GM12878 (cell line): ENCODE measurements at regions not wholly inside any gene's neighbourhood (a gene's known extent, or its start where the extent isn't known, plus 50 kb on each side); places are given as distances from the start of the nearest gene placed in this dataset.
"Not testable (repeated sequence)": the region's sequence is repeated elsewhere in the genome, so short reads cannot be mapped to it uniquely, and the experiment has no call there.

Source experiments
- ATAC-seq: fragments of 200-7000 bp; cut with Tn5 transposase; 3 replicates; pipeline ENCODE4 v1.9.1; 2020; ENCODE audit warnings: mild to moderate bottlenecking, moderate library complexity
- BruUV-seq: library from RNA; stranded (reverse); fragments of 400-500 nt; replicated peaks from 2 replicates; lab custom pipeline; 2021; lab: Mats Ljungman, UMichigan
- CTCF ChIA-PET: fragments of 300-600 bp; sonication (Branson Sonifier 250); formaldehyde crosslinking; extraction: SDS; loops from one replicate; lab custom pipeline; 2021; ENCODE audit warnings: inconsistent platforms; lab: Yijun Ruan, JAX
- POLR2A ChIA-PET: fragments of 350-600 bp; formaldehyde crosslinking; extraction: SDS; loops from one replicate; lab custom pipeline; 2021; ENCODE audit warnings: inconsistent platforms; lab: Charles Lee
- RAD21 ChIA-PET: fragments of 300-600 bp; sonication (Branson Sonifier 250); formaldehyde crosslinking; loops from one replicate; lab custom pipeline; 2023; ENCODE audit warnings: antibody characterized with exemption; ENCODE audit not compliant: unreplicated experiment; lab: Charles Lee
- SMC1A ChIA-PET: fragments of 300-600 bp; sonication (Branson Sonifier 250); formaldehyde crosslinking; loops from one replicate; lab custom pipeline; 2023; ENCODE audit not compliant: unreplicated experiment, uncharacterized antibody; lab: Charles Lee
- DNase-seq: peaks from one replicate; pipeline ENCODE4 v3.0.0-alpha.2; 2011; ENCODE audit warnings: low read depth, low spot score
- FAIRE-seq: peaks from 3 replicates; lab custom pipeline; 2011; peaks lifted over from hg19 to GRCh38; lab: Jason Lieb, UNC
- H2AFZ ChIP-seq: 2 replicates; pipeline ENCODE4 v1.6.0; 2011; ENCODE audit warnings: low read depth, low read length, control low read depth; ENCODE audit not compliant: control insufficient read depth
- H3K27ac ChIP-seq: 2 replicates; pipeline ENCODE4 v1.5.1; 2011; ENCODE audit warnings: control low read depth; ENCODE audit not compliant: control insufficient read depth, insufficient read depth
- H3K27me3 ChIP-seq, 2 experiments: replicated peaks in 1 of 2; 2 replicates each; pipeline versions ENCODE4 v1.6.0 to v1.6.1; 2011; ENCODE audit warnings: low read length in 1 of 2; ENCODE audit not compliant: control insufficient read depth in 2 of 2, insufficient read depth in 2 of 2
- H3K36me3 ChIP-seq, 2 experiments: 2 replicates each; pipeline ENCODE4 v1.5.1; 2011; ENCODE audit warnings: low read length in 1 of 2; ENCODE audit not compliant: control insufficient read depth in 2 of 2, insufficient read depth in 2 of 2
- H3K4me1 ChIP-seq: 2 replicates; pipeline ENCODE4 v1.6.1; 2011; ENCODE audit warnings: mild to moderate bottlenecking, low read length, moderate library complexity, mixed read lengths; ENCODE audit not compliant: control insufficient read depth, insufficient read depth
- H3K4me2 ChIP-seq: 2 replicates; pipeline ENCODE4 v1.6.0; 2011; ENCODE audit warnings: control low read depth; ENCODE audit not compliant: control insufficient read depth, insufficient read depth
- H3K4me3 ChIP-seq: fragments of 200-600 bp; sonication (generic); 2 replicates; pipeline ENCODE4 v1.5.1; 2016
- H3K79me2 ChIP-seq: 2 replicates; pipeline ENCODE4 v1.6.0; 2011; ENCODE audit warnings: low read length; ENCODE audit not compliant: control insufficient read depth, insufficient read depth
- H3K9ac ChIP-seq: 2 replicates; pipeline ENCODE4 v1.8.0; 2011; ENCODE audit warnings: low read length, control low read depth, mixed read lengths; ENCODE audit not compliant: control insufficient read depth, insufficient read depth
- H3K9me3 ChIP-seq: replicated peaks from 3 replicates; pipeline ENCODE4 v1.5.1; 2011; ENCODE audit warnings: mild to moderate bottlenecking, low read length; ENCODE audit not compliant: control insufficient read depth, insufficient read depth
- H4K20me1 ChIP-seq: 2 replicates; pipeline ENCODE4 v1.6.0; 2011; ENCODE audit not compliant: control insufficient read depth, insufficient read depth
- BCLAF1 ChIP-seq: fragments of 450-650 bp; IDR thresholded peaks from 2 replicates; pipeline ENCODE4 v1.6.1; 2017; ENCODE audit warnings: antibody characterized with exemption, mild to moderate bottlenecking, moderate library complexity
- FOS ChIP-seq: IDR thresholded peaks from 3 replicates; pipeline ENCODE4 v1.6.1; 2011; ENCODE audit warnings: borderline replicate concordance; ENCODE audit not compliant: insufficient read length; ENCODE audit errors: extremely low read depth
- GATAD2B ChIP-seq: fragments of 450-650 bp; conservative IDR thresholded peaks from 2 replicates; pipeline ENCODE4 v1.6.1; 2017; ENCODE audit warnings: low read depth, mild to moderate bottlenecking, moderate library complexity
- IRF5 ChIP-seq: fragments of 450-650 bp; IDR thresholded peaks from 2 replicates; pipeline ENCODE4 v1.6.1; 2017; ENCODE audit warnings: borderline replicate concordance
- MYC ChIP-seq: IDR thresholded peaks from 2 replicates; pipeline ENCODE4 v1.6.1; 2011; ENCODE audit warnings: mild to moderate bottlenecking, low read length, moderate library complexity, inconsistent platforms; ENCODE audit not compliant: insufficient read depth, insufficient replicate concordance, insufficient read length, severe bottlenecking
- POLR2A ChIP-seq: IDR thresholded peaks from 2 replicates; pipeline ENCODE4 v1.6.1; 2011; ENCODE audit warnings: low read depth, mild to moderate bottlenecking, low read length
- SP1 ChIP-seq: IDR thresholded peaks from one replicate; pipeline ENCODE4 v1.6.1; 2011; ENCODE audit warnings: low read depth, low read length
- TCF3 ChIP-seq: IDR thresholded peaks from 2 replicates; pipeline ENCODE4 v1.6.1; 2012; ENCODE audit warnings: low read depth, mild to moderate bottlenecking, low read length, borderline replicate concordance; ENCODE audit not compliant: insufficient read depth
- ZZZ3 ChIP-seq: IDR thresholded peaks from 2 replicates; pipeline ENCODE4 v1.6.1; 2011; ENCODE audit warnings: low read depth; ENCODE audit not compliant: control insufficient read depth, insufficient read length
- WGBS: methylation state at CpG from one replicate; pipeline ENCODE4 v1.1.6; 2016; ENCODE audit warnings: low lambda C conversion rate; ENCODE audit not compliant: insufficient replicate concordance, insufficient coverage; ENCODE audit errors: missing lambda C conversion rate; 5-methylcytosine and 5-hydroxymethylcytosine counted together
- in situ Hi-C: fragments of 300-500 bp; cut with MboI; formaldehyde crosslinking; loops from 9 replicates; pipeline ENCODE4 v1.14.3; 2018; ENCODE audit warnings: mixed read lengths
- intact Hi-C: fragments of 100-400 bp; cut with micrococcal nuclease; formaldehyde crosslinking; loops from one replicate; pipeline ENCODE4 v1.14.2; 2022; ENCODE audit not compliant: unreplicated experiment

DNA sequence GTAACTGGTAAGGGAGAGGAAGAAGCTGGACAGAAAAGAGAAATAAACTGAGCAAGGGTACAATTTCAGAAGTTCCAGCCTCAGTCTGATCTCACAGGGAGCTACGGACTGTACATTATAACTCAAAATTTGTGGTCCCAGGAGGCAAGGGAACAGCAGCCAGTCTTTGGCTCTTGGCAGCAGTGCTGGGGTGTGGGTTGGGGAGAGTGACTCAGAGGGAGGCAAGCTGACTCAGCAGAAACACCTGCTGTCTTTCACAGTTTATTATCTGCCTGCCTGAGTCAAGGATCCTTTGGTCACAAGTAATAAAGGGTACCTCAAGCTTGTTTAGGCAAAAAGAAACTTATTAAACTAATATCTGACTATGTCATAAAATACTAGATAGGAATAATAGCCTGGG lies 73.5 kb upstream of the KIF2B start:
- Histone ChIP-seq H3K27me3 (no peaks in the 10 kb centered on the region), H3K36me3 (no peaks in the 10 kb centered on the region), H3K4me2 (no peak overlapping the region), H3K9ac (no peak overlapping the region), H4K20me1 (no peaks in the 10 kb centered on the region), H3K4me3 (no peak overlapping the region), H3K9me3 (no peaks in the 10 kb centered on the region), H2AFZ (no peak overlapping the region), H3K27ac (no peak overlapping the region), H3K79me2 (no peaks in the 10 kb centered on the region), H3K4me1 (no peaks in the 10 kb centered on the region)
- FAIRE-seq, result no peak
- BruUV-seq, result no TSS peak
- RAD21 ChIA-PET, result no interaction called here
- POLR2A ChIA-PET, result no interaction called here
- intact Hi-C loops, result no loop called here
- SMC1A ChIA-PET, result no interaction called here
- in situ Hi-C loops, result no loop called here
- 0% methylated on average over 1 of the region's 1 CpG for WGBS
- DNase-seq, result no peak
- no peak for ATAC-seq
- CTCF ChIA-PET, result no interaction called here
- TF ChIP-seq FOS (no peak), POLR2A (no peak), SP1 (no peak), GATAD2B (no peak), ZZZ3 (no peak), BCLAF1 (no peak), TCF3 (no peak), MYC (no peak), IRF5 (no peak)

GRCh38 chr17:53748159-53748820 lies 74.4 kb upstream of the KIF2B start:
- ATAC-seq, H3K4me3 ChIP-seq, FAIRE-seq, CTCF ChIA-PET, in situ Hi-C loops, BruUV-seq, H3K9me3 ChIP-seq, H3K27ac ChIP-seq, intact Hi-C loops, H3K4me1 ChIP-seq, H3K4me2 ChIP-seq, POLR2A ChIA-PET, H4K20me1 ChIP-seq, DNase-seq, H3K9ac ChIP-seq, RAD21 ChIA-PET, H3K27me3 ChIP-seq, H2AFZ ChIP-seq, H3K36me3 ChIP-seq, H3K79me2 ChIP-seq: not testable (repeated sequence)
- WGBS, result 58% methylated on average over 11 of the region's 11 CpGs
- SMC1A ChIA-PET, result interaction anchor here (0.9 kb wide), 1 partner anchor 132 kb away, joined by 3 read pairs; no protein-coding TSS in a partner anchor
